AG04449 (cell line): ENCODE measurements at regions not wholly inside any gene's neighbourhood (a gene's known extent, or its start where the extent isn't known, plus 50 kb on each side); places are given as distances from the start of the nearest gene placed in this dataset.

ENCODE experiments used
- CTCF ChIA-PET: fragments of 350-600 bp; formaldehyde crosslinking; extraction: SDS; loops from one replicate; lab custom pipeline; 2021; ENCODE audit warnings: antibody characterized with exemption; lab: Yijun Ruan, JAX
- POLR2A ChIA-PET: fragments of 400-600, 350-600 bp; formaldehyde crosslinking; extraction: SDS; loops from one replicate; lab custom pipeline; 2020; ENCODE audit warnings: antibody characterized with exemption, inconsistent platforms; lab: Yijun Ruan, JAX
- DNase-seq: peaks from one replicate; pipeline ENCODE4 v3.0.0-alpha.2; 2010; ENCODE audit warnings: low read depth, low spot score
- H3K4me3 ChIP-seq: 2 replicates; pipeline ENCODE4 v1.5.1; 2011; ENCODE audit warnings: low read depth, mild to moderate bottlenecking, control low read depth, low read length
- TF ChIP-seq, protein P1 (sequence below): IDR thresholded peaks from one replicate; pipeline ENCODE4 v1.5.1; 2011; ENCODE audit warnings: mild to moderate bottlenecking, moderate library complexity, low read length, control low read depth, inconsistent platforms; ENCODE audit not compliant: insufficient read depth; ENCODE audit errors: missing control alignments

DNA sequence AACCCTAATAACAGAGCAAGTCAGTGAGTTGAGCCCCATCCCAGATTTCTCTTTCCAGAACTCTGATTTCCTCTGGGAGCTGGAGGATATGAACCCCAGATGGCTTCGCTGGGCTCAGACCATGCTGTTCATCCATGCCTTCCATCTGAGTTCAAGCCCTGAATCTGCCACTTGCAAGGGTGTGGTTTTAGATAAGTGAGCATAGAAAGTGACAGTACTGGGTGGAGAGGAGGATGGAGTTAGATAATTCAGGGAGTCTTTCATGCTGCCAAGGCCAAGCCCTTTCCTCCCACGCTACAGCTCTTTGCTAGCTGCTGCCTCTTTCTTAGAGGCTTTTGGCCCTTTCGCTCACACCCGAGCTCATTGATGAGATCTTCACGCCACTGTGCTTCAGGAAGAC, 57.2 kb upstream of the MAFB start:
- POLR2A ChIA-PET = no interaction called here
- TF ChIP-seq, protein P1, sequence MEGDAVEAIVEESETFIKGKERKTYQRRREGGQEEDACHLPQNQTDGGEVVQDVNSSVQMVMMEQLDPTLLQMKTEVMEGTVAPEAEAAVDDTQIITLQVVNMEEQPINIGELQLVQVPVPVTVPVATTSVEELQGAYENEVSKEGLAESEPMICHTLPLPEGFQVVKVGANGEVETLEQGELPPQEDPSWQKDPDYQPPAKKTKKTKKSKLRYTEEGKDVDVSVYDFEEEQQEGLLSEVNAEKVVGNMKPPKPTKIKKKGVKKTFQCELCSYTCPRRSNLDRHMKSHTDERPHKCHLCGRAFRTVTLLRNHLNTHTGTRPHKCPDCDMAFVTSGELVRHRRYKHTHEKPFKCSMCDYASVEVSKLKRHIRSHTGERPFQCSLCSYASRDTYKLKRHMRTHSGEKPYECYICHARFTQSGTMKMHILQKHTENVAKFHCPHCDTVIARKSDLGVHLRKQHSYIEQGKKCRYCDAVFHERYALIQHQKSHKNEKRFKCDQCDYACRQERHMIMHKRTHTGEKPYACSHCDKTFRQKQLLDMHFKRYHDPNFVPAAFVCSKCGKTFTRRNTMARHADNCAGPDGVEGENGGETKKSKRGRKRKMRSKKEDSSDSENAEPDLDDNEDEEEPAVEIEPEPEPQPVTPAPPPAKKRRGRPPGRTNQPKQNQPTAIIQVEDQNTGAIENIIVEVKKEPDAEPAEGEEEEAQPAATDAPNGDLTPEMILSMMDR = no peak
- CTCF ChIA-PET = no interaction called here
- H3K4me3 ChIP-seq = no peak overlapping the region
- DNase-seq = no peak

DNA sequence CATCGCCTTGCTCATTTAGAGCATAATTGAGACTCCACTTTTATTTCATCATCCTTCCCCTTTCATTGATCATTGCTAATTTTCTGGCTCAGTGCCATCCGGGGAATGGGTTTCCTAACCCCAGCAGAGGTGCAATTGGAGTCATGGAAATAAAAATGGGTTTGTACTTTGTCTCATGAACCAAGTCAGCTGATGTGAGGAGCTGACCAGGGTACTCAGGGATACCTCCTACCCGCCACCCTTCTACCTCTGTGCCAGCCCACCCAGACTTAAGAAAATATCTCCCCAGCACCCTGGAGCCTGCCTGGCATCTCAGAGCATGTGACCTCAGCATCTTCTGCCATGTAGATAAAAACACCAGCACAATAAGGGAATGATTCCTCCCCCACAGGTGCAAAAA, 59.1 kb upstream of the MAFB start:
- TF ChIP-seq, protein P1 = no peak
- ChIA-PET POLR2A (no interaction called here), CTCF (interaction anchor here (5.9 kb wide), 1 partner anchor 7 kb away, joined by 32 read pairs; no protein-coding TSS in a partner anchor)
- DNase-seq = no peak
- no peak overlapping the region for H3K4me3 ChIP-seq

DNA sequence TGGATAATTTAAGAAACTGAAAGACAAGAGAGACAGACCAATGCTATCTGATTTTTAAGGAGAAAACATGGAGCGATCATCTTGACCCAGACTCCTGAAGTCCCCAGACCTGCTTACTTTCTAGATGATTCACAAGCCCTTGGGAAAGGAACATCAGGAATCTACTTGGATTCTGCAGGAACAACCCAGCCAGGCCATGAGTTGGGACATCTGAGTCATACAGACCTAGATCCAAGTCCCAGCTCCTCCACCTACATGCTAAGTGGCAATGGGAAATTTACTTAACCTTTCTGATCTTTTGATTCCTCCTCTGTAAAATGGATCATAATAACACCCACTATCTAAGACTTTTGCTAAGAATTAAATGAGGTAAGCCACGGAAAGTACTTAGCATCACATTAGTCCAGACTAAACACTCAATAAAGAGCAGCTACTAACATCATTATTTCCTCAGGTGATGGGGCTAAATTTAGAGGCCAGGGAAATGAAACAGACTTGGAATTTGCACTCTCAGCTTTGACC, 61.0 kb upstream of the MAFB start:
- CTCF ChIA-PET = interaction anchor here (5.9 kb wide), 1 partner anchor 9 kb away, joined by 32 read pairs; no protein-coding TSS in a partner anchor
- TF ChIP-seq, protein P1 = no peak
- POLR2A ChIA-PET = no interaction called here
- H3K4me3 ChIP-seq = no peak overlapping the region
- no peak for DNase-seq

DNA sequence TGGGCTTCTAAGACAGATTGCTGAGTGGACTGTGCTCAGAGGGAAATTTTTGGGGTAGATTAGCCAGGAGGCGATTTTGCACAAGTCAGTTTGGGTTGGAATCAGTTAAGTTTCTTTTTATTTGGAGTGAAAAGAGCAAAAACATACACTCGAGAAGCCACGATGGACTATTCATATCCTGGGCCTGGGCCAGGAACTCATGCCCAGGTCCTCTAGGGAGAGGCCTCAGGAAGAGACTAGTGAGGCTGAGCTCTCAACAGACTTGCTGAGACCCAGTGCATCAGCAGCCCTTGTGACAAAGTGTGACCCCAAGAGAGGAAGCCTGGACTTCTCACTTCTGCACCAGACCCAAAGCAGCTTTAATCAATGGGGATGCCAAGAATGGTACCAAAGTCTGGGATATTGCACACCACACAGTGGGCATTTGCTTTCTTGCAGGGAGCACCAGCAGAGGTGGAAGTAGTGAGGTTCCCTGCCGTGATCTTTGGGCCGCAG, 61.6 kb upstream of the MAFB start:
- ChIA-PET CTCF (interaction anchor here (5.9 kb wide), 1 partner anchor 10 kb away, joined by 32 read pairs; no protein-coding TSS in a partner anchor), POLR2A (no interaction called here)
- DNase-seq = no peak
- H3K4me3 ChIP-seq = no peak overlapping the region
- TF ChIP-seq, protein P1 = no peak

DNA sequence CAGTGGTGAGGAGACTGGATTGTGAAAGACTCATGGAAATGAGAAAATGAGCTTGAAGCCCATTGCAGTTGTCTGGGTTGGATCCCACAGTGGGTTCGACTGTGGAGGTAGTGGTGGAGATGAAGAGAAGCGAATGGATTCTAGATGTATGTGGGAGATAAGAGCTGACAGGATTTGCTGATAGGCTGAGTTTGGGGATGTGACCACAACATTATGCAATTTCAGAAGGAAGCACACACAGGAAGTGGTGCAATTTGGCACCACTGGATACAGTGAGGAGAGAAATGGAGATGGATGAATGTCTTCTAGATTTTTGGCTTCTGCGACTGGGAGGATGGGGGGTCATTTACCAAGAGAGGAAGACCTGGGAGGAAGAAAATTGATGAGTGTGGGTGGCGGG, 64.4 kb upstream of the MAFB start:
- no peak overlapping the region for H3K4me3 ChIP-seq
- TF ChIP-seq, protein P1 = no peak
- CTCF ChIA-PET = interaction anchor here (1.1 to 5.9 kb wide), 2 partner anchors 12 to 215 kb away, joined by 3 to 32 read pairs; no protein-coding TSS in a partner anchor
- POLR2A ChIA-PET = no interaction called here
- no peak for DNase-seq

DNA sequence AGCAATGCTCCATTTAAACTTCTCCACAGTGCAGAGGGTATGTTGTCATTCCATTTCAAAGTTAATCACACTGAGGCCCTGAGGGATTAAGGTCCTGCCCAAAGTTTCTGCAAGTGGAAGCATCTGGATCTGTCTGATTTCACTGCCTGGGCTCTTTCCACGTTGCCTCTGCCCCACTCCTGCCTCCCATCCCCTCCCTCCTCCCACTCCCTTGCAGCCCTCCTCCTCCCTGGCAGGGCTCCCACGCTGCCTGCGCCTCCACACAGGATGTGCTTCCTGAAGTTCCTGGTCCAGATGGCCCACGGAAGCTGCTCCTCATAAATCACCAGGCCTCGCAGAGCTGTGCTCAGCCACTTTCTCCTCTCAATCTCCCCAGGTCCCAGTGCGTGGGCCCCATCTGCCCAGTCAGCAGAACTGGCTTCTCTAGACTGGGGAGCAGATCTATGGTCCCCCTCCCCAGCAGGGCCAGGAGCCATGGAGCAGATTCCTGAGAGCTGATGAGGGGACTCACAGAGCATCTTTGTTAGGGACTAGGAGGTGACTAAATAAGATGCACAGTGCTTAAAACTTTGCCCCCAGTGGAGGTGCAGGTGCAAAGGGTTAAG, 65.4 kb upstream of the MAFB start:
- H3K4me3 ChIP-seq = no peak overlapping the region
- ChIA-PET POLR2A (no interaction called here), CTCF (no interaction called here)
- no peak for DNase-seq
- TF ChIP-seq, protein P1 = no peak
